HUES48 (cell line): ENCODE measurements at regions not wholly inside any gene's neighbourhood (a gene's known extent, or its start where the extent isn't known, plus 50 kb on each side); places are given as distances from the start of the nearest gene placed in this dataset.

Experiments
- H3K27ac ChIP-seq: one replicate; pipeline ENCODE4 v1.7.0; 2013; ENCODE audit warnings: low read depth, low read length, inconsistent platforms
- H3K27me3 ChIP-seq: 2 replicates; pipeline ENCODE4 v1.6.1; 2013; ENCODE audit warnings: mild to moderate bottlenecking, low read length; ENCODE audit not compliant: control insufficient read depth, insufficient read depth
- H3K36me3 ChIP-seq: 2 replicates; pipeline ENCODE4 v1.6.1; 2013; ENCODE audit warnings: low read length; ENCODE audit not compliant: control insufficient read depth, insufficient read depth
- H3K4me1 ChIP-seq: 2 replicates; pipeline ENCODE4 v1.6.1; 2013; ENCODE audit warnings: mild to moderate bottlenecking, low read length; ENCODE audit not compliant: control insufficient read depth, insufficient read depth
- H3K4me3 ChIP-seq: 2 replicates; pipeline ENCODE4 v1.5.1; 2013; ENCODE audit warnings: mild to moderate bottlenecking, low read depth, low read length
- H3K9ac ChIP-seq: 2 replicates; pipeline ENCODE4 v1.6.1; 2013; ENCODE audit warnings: mild to moderate bottlenecking, low read depth, low read length, moderate library complexity
- H3K9me3 ChIP-seq: 2 replicates; pipeline ENCODE4 v1.6.1; 2013; ENCODE audit warnings: low read length; ENCODE audit not compliant: control insufficient read depth, insufficient read depth

DNA sequence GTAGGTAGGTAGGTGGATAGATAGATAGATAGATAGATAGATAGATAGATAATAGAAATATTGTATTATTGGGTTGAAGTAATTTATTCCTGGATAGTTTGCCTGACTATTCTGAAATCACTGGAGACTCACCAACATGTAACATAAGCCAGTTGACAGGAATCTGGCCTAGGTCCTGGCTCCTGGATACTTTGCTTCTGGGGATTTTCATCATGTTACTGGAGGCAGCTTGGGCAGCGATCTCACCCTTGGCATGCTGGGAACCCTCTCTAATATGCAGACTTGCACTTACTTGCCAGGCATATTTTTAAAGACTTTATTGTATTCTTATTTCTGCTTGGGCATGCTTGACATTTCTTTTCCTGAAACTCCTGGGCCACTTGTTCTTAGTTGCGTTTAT is 709.1 kb upstream of the FZD8 start:
- Histone ChIP-seq H3K9me3 (no peaks in the 10 kb centered on the region), H3K4me1 (no peaks in the 10 kb centered on the region), H3K9ac (no peak overlapping the region), H3K27me3 (no peaks in the 10 kb centered on the region), H3K36me3 (no peaks in the 10 kb centered on the region), H3K4me3 (no peak overlapping the region), H3K27ac (no peak overlapping the region)

DNA sequence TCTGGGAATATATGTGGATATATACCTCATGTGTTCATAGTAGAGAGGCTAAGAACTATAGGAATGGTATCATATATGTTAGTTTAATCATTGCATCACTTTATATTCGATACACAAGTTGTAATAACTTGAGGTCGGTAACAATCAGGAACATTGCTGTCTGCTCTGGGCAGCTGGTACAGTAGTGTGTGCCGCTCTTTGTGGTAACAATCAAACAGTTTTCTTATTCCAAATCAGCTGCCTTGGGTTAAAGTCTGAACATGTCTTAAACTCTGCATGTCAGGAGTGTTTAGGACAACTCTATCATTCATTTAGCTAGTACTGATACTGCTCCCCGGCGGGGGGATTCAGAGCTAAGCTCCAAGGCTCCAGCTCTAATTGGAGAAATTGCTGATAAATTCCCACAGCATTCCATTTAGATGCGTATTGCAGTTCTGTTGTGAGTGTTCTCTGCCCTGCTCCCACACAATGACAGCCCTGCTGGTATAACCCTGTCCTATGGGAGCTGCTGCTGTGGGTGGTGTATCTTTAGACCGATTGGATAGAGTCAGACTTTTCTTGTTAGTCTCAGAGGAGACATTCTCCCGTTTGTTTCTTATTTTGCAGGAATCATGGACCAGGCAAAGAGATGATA is 707.5 kb upstream of the FZD8 start:
- Histone ChIP-seq H3K27ac (no peak overlapping the region), H3K9ac (no peak overlapping the region), H3K36me3 (no peaks in the 10 kb centered on the region), H3K9me3 (no peaks in the 10 kb centered on the region), H3K4me3 (no peak overlapping the region), H3K4me1 (no peaks in the 10 kb centered on the region), H3K27me3 (no peaks in the 10 kb centered on the region)

DNA sequence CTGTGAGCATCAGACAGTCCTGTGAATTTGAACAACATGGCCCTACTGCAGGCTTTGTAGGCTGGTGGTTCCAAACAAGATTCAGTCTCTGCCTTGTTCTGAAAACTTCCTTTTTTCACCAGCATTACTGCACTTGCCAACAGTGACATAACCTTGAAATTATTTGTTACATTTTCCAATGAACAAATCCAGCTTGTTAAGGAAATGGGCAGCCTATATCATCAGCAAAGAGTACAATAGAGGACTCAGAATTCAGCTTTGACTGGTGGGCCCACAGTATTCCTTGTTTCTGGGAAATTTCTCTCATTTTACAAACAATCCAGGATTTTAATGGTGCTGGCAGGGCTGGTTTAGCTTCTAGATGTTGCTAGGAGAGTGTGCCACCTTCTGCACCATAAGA is 703.7 kb upstream of the FZD8 start:
- no peak overlapping the region for H3K4me3 ChIP-seq
- no peaks in the 10 kb centered on the region for H3K27me3 ChIP-seq
- H3K27ac ChIP-seq: no peak overlapping the region
- H3K4me1 ChIP-seq: no peaks in the 10 kb centered on the region
- H3K36me3 ChIP-seq: no peaks in the 10 kb centered on the region
- no peaks in the 10 kb centered on the region for H3K9me3 ChIP-seq
- no peak overlapping the region for H3K9ac ChIP-seq

DNA sequence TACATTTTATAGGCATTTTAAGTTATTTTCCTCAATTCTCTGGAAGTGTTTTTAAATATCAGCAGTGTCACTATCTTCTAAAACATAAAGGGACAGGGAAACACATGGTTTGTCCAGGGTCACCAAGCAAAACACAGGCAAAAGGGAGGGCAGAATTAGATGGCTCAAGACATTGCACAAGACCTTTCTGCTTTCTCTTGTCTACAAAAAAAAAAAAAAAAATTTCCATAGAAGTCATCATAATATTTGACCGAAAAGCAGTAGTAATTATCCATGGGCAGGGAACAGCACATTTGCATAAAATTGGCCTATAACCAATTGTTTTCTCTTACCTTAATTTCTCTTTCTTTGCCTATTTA is 703.1 kb upstream of the FZD8 start:
- no peak overlapping the region for H3K9ac ChIP-seq
- no peaks in the 10 kb centered on the region for H3K4me1 ChIP-seq
- H3K27me3 ChIP-seq: no peaks in the 10 kb centered on the region
- no peak overlapping the region for H3K4me3 ChIP-seq
- no peak overlapping the region for H3K27ac ChIP-seq
- H3K9me3 ChIP-seq: no peaks in the 10 kb centered on the region
- H3K36me3 ChIP-seq: no peaks in the 10 kb centered on the region

DNA sequence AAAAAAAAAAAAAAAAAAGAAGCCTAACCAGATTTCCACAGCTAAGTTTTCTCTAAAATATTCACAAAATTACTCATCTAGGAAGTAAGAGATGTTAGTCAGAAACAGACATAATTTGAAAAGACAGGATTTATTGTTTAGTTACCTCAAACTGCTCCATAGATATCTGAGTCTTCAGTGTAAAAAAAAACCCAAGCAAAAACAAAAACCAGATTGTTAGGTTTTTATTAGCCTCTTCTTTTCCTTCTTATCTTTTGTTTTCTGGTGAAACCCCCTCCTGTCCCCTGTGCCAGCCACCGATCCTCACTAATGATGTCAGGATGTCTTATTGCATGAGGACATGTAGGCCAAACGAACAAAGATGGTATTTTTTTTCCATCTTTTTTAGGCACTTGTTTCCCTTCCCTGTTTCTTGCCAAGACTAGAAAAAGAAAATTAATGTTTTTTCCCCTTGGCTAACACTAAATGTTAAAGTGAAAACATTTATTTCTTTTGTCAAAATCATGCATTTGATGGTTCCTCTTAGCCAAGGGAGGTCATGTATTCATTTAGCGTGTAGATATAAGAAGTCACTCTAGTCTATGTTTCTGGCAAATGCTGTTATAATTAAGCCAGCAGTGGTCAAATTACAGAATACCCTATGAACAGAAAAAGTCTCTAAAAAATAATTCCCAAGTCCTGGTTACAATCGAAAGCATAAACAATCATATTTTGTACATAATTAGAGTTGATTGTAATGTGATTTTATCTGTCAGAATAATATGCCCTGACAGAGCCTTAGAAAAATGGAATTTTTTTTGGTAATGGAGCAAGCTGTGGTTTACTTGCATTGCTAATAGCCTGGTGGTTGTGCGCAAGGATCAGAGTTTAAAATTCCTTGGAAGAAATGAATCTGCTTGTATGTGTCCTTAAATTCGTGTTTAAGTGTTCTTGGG is 702.4 kb upstream of the FZD8 start:
- Histone ChIP-seq H3K4me3 (no peak overlapping the region), H3K36me3 (no peaks in the 10 kb centered on the region), H3K27me3 (no peaks in the 10 kb centered on the region), H3K9me3 (no peaks in the 10 kb centered on the region), H3K27ac (no peak overlapping the region), H3K9ac (no peak overlapping the region), H3K4me1 (no peaks in the 10 kb centered on the region)

DNA sequence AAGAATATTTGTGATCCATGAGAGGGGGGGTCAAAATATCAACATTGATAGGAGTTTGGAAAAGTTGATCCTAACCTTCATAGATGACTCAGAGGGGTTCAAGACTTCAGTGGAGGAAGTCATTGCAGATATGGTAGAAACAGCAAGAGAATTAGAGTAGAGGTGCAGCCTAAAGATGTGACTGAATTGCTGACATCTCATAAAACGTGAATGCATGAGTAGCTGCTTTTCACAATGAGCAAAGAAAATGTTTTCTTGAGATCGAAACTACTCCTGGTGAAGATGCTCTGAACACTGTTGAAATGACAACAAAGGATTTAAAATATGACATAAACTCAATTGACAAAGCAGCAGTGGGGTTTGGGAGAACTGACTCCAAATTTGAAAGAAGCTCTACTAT is 700.7 kb upstream of the FZD8 start:
- H3K9ac ChIP-seq: no peak overlapping the region
- H3K27ac ChIP-seq: no peak overlapping the region
- H3K36me3 ChIP-seq: no peaks in the 10 kb centered on the region
- H3K9me3 ChIP-seq: no peaks in the 10 kb centered on the region
- H3K4me3 ChIP-seq: no peak overlapping the region
- no peaks in the 10 kb centered on the region for H3K4me1 ChIP-seq
- no peaks in the 10 kb centered on the region for H3K27me3 ChIP-seq

DNA sequence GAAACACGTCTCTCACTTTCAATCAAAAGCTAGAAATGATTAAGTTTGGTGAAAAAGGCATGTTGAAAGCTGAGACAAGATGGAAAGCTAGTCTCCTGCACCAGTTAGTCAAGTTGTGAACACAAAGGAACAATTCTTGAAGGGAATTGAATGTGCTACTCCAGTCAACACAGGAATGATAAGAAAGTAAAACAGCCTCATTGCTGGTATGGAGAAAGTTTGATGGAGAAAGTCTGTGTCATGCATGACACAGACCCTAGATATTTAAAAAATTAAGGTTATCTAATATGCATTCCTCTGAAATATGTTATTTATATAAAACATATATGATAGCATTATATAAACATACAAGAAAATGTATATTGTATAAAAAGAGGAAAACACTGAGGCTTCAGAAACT is 699.4 kb upstream of the FZD8 start:
- no peak overlapping the region for H3K9ac ChIP-seq
- no peaks in the 10 kb centered on the region for H3K36me3 ChIP-seq
- no peaks in the 10 kb centered on the region for H3K4me1 ChIP-seq
- no peaks in the 10 kb centered on the region for H3K9me3 ChIP-seq
- no peak overlapping the region for H3K27ac ChIP-seq
- no peak overlapping the region for H3K4me3 ChIP-seq
- no peaks in the 10 kb centered on the region for H3K27me3 ChIP-seq

DNA sequence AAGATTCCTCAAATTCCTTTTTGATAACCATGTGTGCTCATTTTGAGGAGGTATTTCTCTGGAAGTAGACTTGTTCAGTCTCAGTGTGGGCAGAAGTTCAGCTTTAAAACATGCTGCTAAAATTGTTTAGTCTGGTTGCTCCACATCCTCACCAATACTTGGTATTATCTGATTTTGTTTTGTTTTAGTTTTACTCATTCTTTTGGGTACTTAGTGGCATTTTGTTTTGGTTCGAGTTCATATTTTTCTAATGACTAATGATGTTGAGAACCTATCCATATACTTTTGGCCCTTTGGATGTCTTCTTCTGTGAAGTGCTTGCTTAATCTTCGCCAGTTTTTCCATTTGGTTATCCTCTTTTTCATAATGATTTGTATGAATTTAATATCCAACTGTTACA is 694.2 kb upstream of the FZD8 start:
- Histone ChIP-seq H3K9me3 (no peaks in the 10 kb centered on the region), H3K27me3 (no peaks in the 10 kb centered on the region), H3K9ac (no peak overlapping the region), H3K4me1 (no peaks in the 10 kb centered on the region), H3K4me3 (no peak overlapping the region), H3K36me3 (no peaks in the 10 kb centered on the region), H3K27ac (no peak overlapping the region)

DNA sequence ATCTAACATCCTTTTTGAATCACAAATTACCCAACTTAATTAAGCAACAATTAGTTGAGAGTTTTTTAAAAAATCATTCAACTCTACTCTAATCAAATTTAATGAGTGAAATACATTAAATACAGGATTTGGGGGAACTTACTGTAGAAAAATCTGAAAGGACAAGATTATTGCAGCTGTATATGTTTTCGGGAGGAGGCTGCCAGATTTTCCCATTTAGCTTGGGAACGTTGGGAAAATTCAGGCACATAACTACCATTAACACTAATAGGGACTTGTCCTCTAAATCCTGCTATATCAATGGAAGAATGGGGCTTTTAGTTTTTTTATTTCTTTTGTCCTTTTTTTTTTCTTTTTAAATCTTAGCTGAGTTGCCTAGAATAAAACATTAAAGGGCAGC is 691.4 kb upstream of the FZD8 start:
- H3K36me3 ChIP-seq: no peaks in the 10 kb centered on the region
- H3K9ac ChIP-seq: no peak overlapping the region
- no peaks in the 10 kb centered on the region for H3K27me3 ChIP-seq
- no peaks in the 10 kb centered on the region for H3K4me1 ChIP-seq
- no peak overlapping the region for H3K27ac ChIP-seq
- H3K9me3 ChIP-seq: no peaks in the 10 kb centered on the region
- H3K4me3 ChIP-seq: no peak overlapping the region

DNA sequence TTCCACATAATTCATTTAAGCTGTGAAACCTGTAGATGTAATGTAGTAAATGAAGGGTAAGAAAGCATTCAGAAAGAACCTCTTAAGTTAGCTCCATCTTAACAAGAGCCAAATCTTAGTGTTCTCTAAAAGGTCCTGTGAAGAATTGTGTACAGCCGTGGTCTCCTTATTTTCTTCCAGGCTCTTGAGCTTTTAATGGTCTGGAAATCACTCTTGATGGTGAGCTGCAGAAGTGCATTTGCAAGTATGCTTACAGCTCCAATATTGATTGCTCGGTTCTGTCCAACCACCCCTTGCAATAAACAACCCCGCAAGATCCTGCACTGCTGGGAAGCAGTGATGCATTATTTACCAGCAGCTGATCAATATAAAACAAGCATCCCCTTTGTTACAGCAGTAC is 690.8 kb upstream of the FZD8 start:
- H3K27me3 ChIP-seq: no peaks in the 10 kb centered on the region
- H3K27ac ChIP-seq: no peak overlapping the region
- H3K9me3 ChIP-seq: no peaks in the 10 kb centered on the region
- no peaks in the 10 kb centered on the region for H3K4me1 ChIP-seq
- H3K4me3 ChIP-seq: no peak overlapping the region
- H3K36me3 ChIP-seq: no peaks in the 10 kb centered on the region
- H3K9ac ChIP-seq: no peak overlapping the region

DNA sequence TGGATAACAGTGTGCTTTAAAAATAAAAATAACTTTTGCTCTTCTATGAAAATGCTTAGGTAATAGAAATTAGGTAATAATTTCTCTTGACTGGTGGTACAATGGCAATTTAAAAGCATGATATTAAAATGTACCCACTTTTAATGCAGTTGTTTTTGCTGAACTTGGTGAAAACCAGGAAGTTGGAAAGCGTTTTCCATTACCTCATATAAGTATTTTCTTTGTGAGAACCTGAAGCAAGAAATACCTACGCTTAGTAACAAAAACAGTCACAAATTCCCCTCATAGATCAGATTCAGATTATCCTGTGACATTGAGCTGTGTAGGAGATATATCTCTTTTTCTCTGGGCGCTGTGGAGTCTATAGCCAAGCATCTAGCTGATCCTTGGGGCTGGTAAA is 689.0 kb upstream of the FZD8 start:
- H3K9me3 ChIP-seq: no peaks in the 10 kb centered on the region
- no peak overlapping the region for H3K4me3 ChIP-seq
- no peak overlapping the region for H3K27ac ChIP-seq
- H3K27me3 ChIP-seq: no peaks in the 10 kb centered on the region
- no peaks in the 10 kb centered on the region for H3K36me3 ChIP-seq
- H3K9ac ChIP-seq: no peak overlapping the region
- H3K4me1 ChIP-seq: no peaks in the 10 kb centered on the region
